IMR-90 (cell line): ENCODE measurements at regions not wholly inside any gene's neighbourhood (a gene's known extent, or its start where the extent isn't known, plus 50 kb on each side); places are given as distances from the start of the nearest gene placed in this dataset.

Experiments used
- ATAC-seq: fragments of 200-7000 bp; cut with Tn5 transposase; 2 replicates; pipeline ENCODE4 v1.9.1; 2020; ENCODE audit warnings: low read depth, mild to moderate bottlenecking, moderate library complexity
- BruUV-seq: library from RNA; stranded (reverse); fragments of 400-500 nt; replicated peaks from 2 replicates; lab custom pipeline; 2021; lab: Mats Ljungman, UMichigan
- CTCF ChIA-PET: fragments of 300-600 bp; formaldehyde crosslinking; extraction: SDS; loops from one replicate; lab custom pipeline; 2021; ENCODE audit warnings: antibody characterized with exemption; lab: Yijun Ruan, JAX
- POLR2A ChIA-PET: fragments of 300-600 bp; sonication (Branson Sonifier 250); formaldehyde crosslinking; loops from one replicate; lab custom pipeline; 2022; ENCODE audit warnings: antibody characterized with exemption; ENCODE audit not compliant: unreplicated experiment; lab: Charles Lee
- DNase-seq: peaks from one replicate; pipeline ENCODE4 v3.0.0; 2013
- H2AFZ ChIP-seq: replicated peaks from 2 replicates; pipeline ENCODE3; 2013; ENCODE audit warnings: low read length, mild to moderate bottlenecking; ENCODE audit not compliant: poor library complexity
- H2AK5ac ChIP-seq: 2 replicates; pipeline ENCODE4 v1.6.1; 2013; ENCODE audit warnings: low read depth, low read length, inconsistent platforms
- H2AK9ac ChIP-seq: replicated peaks from 2 replicates; pipeline ENCODE3; 2013; ENCODE audit warnings: mild to moderate bottlenecking, low read depth, low read length, moderate library complexity; ENCODE audit not compliant: poor library complexity
- H2BK120ac ChIP-seq: 2 replicates; pipeline ENCODE4 v1.6.1; 2013; ENCODE audit warnings: low read depth, low read length, inconsistent platforms
- H2BK15ac ChIP-seq: 3 replicates; pipeline ENCODE4 v1.6.1; 2013; ENCODE audit warnings: low read depth, low read length, inconsistent platforms
- H2BK20ac ChIP-seq: 2 replicates; pipeline ENCODE4 v1.6.1; 2013; ENCODE audit warnings: low read depth, mild to moderate bottlenecking, inconsistent platforms, low read length, moderate library complexity
- H2BK5ac ChIP-seq: 2 replicates; pipeline ENCODE4 v1.6.1; 2013; ENCODE audit warnings: mild to moderate bottlenecking, low read depth, low read length, inconsistent platforms; ENCODE audit not compliant: poor library complexity, severe bottlenecking
- H3K14ac ChIP-seq: replicated peaks from 2 replicates; pipeline ENCODE4 v1.6.1; 2013; ENCODE audit warnings: low read depth, low read length, inconsistent platforms
- H3K18ac ChIP-seq: 2 replicates; pipeline ENCODE4 v1.6.1; 2013; ENCODE audit warnings: low read depth, low read length, control low read depth
- H3K23ac ChIP-seq: 2 replicates; pipeline ENCODE4 v1.6.1; 2013; ENCODE audit warnings: low read depth, low read length, inconsistent platforms
- H3K27ac ChIP-seq: 2 replicates; pipeline ENCODE4 v1.5.1; 2013; ENCODE audit warnings: mild to moderate bottlenecking, control low read depth, low read length; ENCODE audit not compliant: insufficient read depth
- H3K27me3 ChIP-seq: 2 replicates; pipeline ENCODE4 v1.6.1; 2013; ENCODE audit warnings: low read length; ENCODE audit not compliant: control insufficient read depth, insufficient read depth
- H3K36me3 ChIP-seq: 2 replicates; pipeline ENCODE4 v1.6.1; 2013; ENCODE audit warnings: low read length, mixed read lengths; ENCODE audit not compliant: control insufficient read depth, insufficient read depth
- H3K4ac ChIP-seq: 2 replicates; pipeline ENCODE4 v1.6.1; 2013; ENCODE audit warnings: low read depth, low read length, inconsistent platforms
- H3K4me1 ChIP-seq: 2 replicates; pipeline ENCODE4 v1.6.1; 2013; ENCODE audit warnings: low read length, mixed read lengths; ENCODE audit not compliant: control insufficient read depth, insufficient read depth
- H3K4me2 ChIP-seq: 2 replicates; pipeline ENCODE4 v1.6.1; 2013; ENCODE audit warnings: low read depth, mild to moderate bottlenecking, control low read depth, low read length, moderate library complexity
- H3K4me3 ChIP-seq: 2 replicates; pipeline ENCODE4 v1.5.1; 2013; ENCODE audit warnings: low read depth, mild to moderate bottlenecking, control low read depth, low read length, moderate library complexity; ENCODE audit not compliant: insufficient read depth
- H3K56ac ChIP-seq: 2 replicates; pipeline ENCODE4 v1.6.1; 2013; ENCODE audit warnings: low read length, inconsistent platforms; ENCODE audit not compliant: insufficient read depth; ENCODE audit errors: extremely low read depth
- H3K79me1 ChIP-seq, 2 experiments: 2 replicates each; pipeline ENCODE4 v1.6.1; 2013; ENCODE audit warnings: low read length in 2 of 2, inconsistent platforms in 1 of 2, low read depth in 1 of 2
- H3K9ac ChIP-seq: 2 replicates; pipeline ENCODE4 v1.6.1; 2013; ENCODE audit warnings: low read depth, low read length, control low read depth
- H3K9me1 ChIP-seq: 2 replicates; pipeline ENCODE4 v1.6.1; 2013; ENCODE audit warnings: low read length, inconsistent platforms; ENCODE audit not compliant: insufficient read depth
- H3K9me3 ChIP-seq: 2 replicates; pipeline ENCODE4 v1.6.1; 2013; ENCODE audit warnings: low read length; ENCODE audit not compliant: control insufficient read depth, insufficient read depth
- H4K20me1 ChIP-seq: 2 replicates; pipeline ENCODE4 v1.6.1; 2013; ENCODE audit warnings: low read length, inconsistent platforms; ENCODE audit not compliant: insufficient read depth
- H4K5ac ChIP-seq: 2 replicates; pipeline ENCODE4 v1.6.1; 2013; ENCODE audit warnings: mild to moderate bottlenecking, low read depth, low read length, control low read depth
- H4K8ac ChIP-seq, 2 experiments: 2 replicates each; pipeline ENCODE4 v1.6.1; 2013; ENCODE audit warnings: low read depth in 2 of 2, low read length in 2 of 2, control low read depth in 1 of 2, inconsistent platforms in 1 of 2
- H4K91ac ChIP-seq: 2 replicates; pipeline ENCODE4 v1.6.1; 2013; ENCODE audit warnings: low read depth, low read length, inconsistent platforms; ENCODE audit not compliant: insufficient read depth
- CEBPB ChIP-seq: IDR thresholded peaks from 2 replicates; pipeline ENCODE4 v1.6.1; 2012; ENCODE audit warnings: low read depth, low read length, improper control_type of control experiment
- WGBS, 2 experiments: methylation state at CpG; one replicate each; pipeline versions ENCODE4 v1.1.5 to v1.1.7; 2013; ENCODE audit warnings: missing lambda C conversion rate in 2 of 2; ENCODE audit not compliant: insufficient read length in 1 of 2; ENCODE audit errors: extremely low coverage in 2 of 2; 5-methylcytosine and 5-hydroxymethylcytosine counted together
- dilution Hi-C: fragments of 300-500 bp; cut with HindIII; formaldehyde crosslinking; loops from one replicate; pipeline ENCODE4 v1.14.3; 2018; ENCODE audit warnings: low sequenced_read_pairs; ENCODE audit not compliant: unreplicated experiment
- in situ Hi-C: fragments of 300-500 bp; cut with MboI; formaldehyde crosslinking; loops from 3 replicates; pipeline ENCODE4 v1.14.3; 2019; ENCODE audit warnings: low sequenced_read_pairs, inconsistent platforms, mixed read lengths
- intact Hi-C: fragments of 100-400 bp; cut with micrococcal nuclease; formaldehyde crosslinking; loops from 2 replicates; pipeline ENCODE4 v1.10.0; 2022
- TF ChIP-seq, protein P1 (sequence below): fragments of 150-350 bp; IDR thresholded peaks from 2 replicates; pipeline ENCODE4 v1.6.1; 2017; ENCODE audit warnings: mild to moderate bottlenecking, antibody characterized with exemption, low read length, low read depth

DNA sequence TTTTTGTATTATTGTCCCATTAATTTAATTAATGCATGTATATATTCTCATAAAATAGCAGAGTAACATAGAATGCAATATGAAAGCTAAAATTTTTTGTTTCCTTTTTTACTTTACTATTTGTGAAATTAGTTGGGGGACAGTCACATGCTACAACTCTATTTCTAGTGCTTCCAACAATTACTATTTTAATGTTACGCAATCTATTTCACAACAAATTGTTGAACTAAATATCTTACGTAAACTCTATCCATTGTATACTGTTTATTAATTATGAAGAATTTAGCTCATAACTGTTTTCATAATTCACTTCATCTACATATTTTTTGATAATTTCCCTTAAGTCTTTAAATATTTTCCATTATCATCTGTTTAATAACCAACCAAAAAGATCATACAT, 1685.4 kb upstream of the CDH6 start:
- Histone ChIP-seq H3K9ac (no peak overlapping the region), H2BK15ac (no peak overlapping the region), H3K9me1 (no peaks in the 10 kb centered on the region), H4K20me1 (no peaks in the 10 kb centered on the region), H3K4me1 (no peaks in the 10 kb centered on the region), H2AFZ (no peak overlapping the region), H3K14ac (no peak overlapping the region), H3K4me3 (no peak overlapping the region), H2BK120ac (no peak overlapping the region), H3K79me1 (no peaks in the 10 kb centered on the region), H2AK9ac (no peak overlapping the region), H3K18ac (no peak overlapping the region), H3K36me3 (no peaks in the 10 kb centered on the region), H4K5ac (no peak overlapping the region), H3K9me3 (peaks cover 2% of the 10 kb centered on the region), H2BK20ac (no peak overlapping the region), H3K56ac (no peak overlapping the region), H3K4me2 (no peak overlapping the region), H4K91ac (no peak overlapping the region), H2BK5ac (no peak overlapping the region), H4K8ac (no peak overlapping the region), H2AK5ac (no peak overlapping the region), H3K23ac (no peak overlapping the region), H3K27me3 (no peaks in the 10 kb centered on the region), H3K27ac (no peak overlapping the region), H3K4ac (no peak overlapping the region)
- ATAC-seq (no peak), DNase-seq (no peak)
- no TSS peak for BruUV-seq
- dilution Hi-C loops (no loop called here), intact Hi-C loops (no loop called here), in situ Hi-C loops (no loop called here)
- ChIA-PET CTCF (no interaction called here), POLR2A (no interaction called here)
- peak; percentile 89 for TF ChIP-seq CEBPB
- TF ChIP-seq, protein P1, sequence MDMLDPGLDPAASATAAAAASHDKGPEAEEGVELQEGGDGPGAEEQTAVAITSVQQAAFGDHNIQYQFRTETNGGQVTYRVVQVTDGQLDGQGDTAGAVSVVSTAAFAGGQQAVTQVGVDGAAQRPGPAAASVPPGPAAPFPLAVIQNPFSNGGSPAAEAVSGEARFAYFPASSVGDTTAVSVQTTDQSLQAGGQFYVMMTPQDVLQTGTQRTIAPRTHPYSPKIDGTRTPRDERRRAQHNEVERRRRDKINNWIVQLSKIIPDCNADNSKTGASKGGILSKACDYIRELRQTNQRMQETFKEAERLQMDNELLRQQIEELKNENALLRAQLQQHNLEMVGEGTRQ, result no peak
- no CpG with 5 or more reads among the region's 2 CpGs for WGBS, 2 experiments
